ENCODE measurements at regions not wholly inside any gene's neighbourhood (a gene's known extent, or its start where the extent isn't known, plus 50 kb on each side); places are given as distances from the start of the nearest gene placed in this dataset.
"Not testable (repeated sequence)": the region's sequence is repeated elsewhere in the genome, so short reads cannot be mapped to it uniquely, and the experiment has no call there.

DNA sequence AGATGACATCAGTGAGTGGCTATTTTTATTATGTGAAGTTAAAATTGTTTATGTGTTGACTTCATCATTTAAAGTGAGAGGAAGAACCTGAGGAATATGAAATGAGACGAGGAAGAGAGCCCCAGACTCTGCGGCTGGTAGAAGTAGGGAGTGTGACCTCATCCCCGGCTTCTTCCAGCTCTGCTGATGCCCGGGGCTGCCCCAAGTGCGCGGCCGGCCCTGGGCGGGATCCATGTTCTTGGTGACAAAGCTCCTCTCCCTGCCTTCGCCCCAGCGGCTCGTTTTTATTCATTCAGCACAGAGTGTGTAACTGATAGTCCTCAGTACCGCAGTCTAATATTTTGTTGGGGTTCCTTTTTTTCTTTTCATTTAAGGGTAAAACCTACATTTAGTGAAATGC lies 185.5 kb upstream of the GOLGA6L22 start:
- TF ChIP-seq CTCF (IDR thresholded peaks at IDR 0.05; ENCODE audit: low read depth, low read length); EZH2phosphoT487 (IDR thresholded peaks at IDR 0.05; ENCODE audit: low read depth): not testable (repeated sequence)

Data from OCI-LY3 (cell line).